Fibroblast of pulmonary artery (primary cell): ENCODE measurements at regions not wholly inside any gene's neighbourhood (a gene's known extent, or its start where the extent isn't known, plus 50 kb on each side); places are given as distances from the start of the nearest gene placed in this dataset.

ENCODE experiments used
- DNase-seq: peaks from one replicate; pipeline ENCODE4 v3.0.0-alpha.2; 2010; ENCODE audit warnings: low read depth
- H3K4me3 ChIP-seq: replicated peaks from 2 replicates; pipeline ENCODE4 v1.5.1; 2011; ENCODE audit warnings: low read depth, mild to moderate bottlenecking, control low read depth, low read length, moderate library complexity
- CTCF ChIP-seq: IDR thresholded peaks from 2 replicates; pipeline ENCODE4 v1.5.1; 2011; ENCODE audit warnings: mild to moderate bottlenecking, control low read depth, low read length, inconsistent platforms; ENCODE audit errors: missing control alignments

GRCh38 chrX:69289793-69290123, 124.5 kb upstream of the PJA1 start:
- no peak overlapping the region for H3K4me3 ChIP-seq
- DNase-seq, result no peak
- no peak for TF ChIP-seq CTCF

DNA sequence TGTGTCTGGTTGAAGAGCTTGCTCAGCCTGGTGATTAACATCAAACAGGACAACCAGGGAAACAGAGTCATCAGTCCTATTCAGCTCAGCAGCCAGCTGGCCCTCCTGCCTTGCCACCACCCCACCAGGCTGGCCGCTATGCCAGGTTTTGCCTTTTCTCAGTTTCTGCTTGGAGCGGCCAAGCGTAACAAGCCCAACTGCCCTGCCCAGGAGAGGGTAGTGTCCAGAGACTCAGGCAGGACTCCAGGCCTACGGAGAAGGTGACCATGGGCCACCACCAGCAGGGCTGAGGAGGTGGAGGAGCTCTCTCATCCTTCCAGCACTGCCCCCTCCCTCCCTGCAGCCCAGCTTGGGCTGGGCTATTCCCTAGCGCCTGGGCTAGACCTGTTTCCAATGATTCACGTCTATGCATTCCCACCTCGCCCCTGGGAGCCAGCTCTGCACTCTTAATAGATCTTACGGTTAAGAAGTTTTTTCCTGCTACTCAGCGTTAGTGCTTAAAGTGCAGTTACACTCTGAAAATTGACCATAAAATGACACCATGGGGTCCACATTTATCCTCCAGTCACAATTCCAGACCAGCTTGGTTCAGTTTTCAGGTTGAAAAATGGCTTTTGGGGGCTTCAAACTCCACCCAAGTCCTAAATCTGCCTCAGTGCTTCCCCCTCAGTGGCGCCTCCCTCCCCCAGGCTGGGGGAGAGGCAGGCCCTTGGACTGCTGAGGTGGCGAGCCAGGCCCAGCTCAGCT, 124.0 kb upstream of the PJA1 start:
- TF ChIP-seq CTCF, result no peak
- no peak overlapping the region for H3K4me3 ChIP-seq
- DNase-seq, result no peak

DNA sequence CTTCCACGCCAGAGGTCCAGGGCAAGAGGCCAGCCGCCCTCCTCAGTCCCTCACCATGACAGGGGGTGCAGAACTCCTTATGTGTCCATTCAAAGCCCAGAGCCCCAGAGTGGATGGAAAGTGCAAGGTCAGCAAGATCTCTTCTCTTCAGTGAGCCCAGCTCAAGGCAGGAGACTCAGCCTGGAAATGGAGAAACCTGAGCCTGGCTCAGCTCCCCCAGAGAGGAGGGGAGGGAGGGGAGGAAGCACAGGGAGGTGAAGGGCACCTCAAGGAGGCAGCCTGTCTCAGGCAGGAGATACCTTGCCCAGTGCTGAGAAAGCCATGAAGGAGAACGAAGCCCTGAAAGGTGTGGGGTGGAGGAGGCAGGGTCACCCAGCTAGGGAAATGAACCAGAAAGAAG, 121.8 kb upstream of the PJA1 start:
- TF ChIP-seq CTCF, result no peak
- no peak overlapping the region for H3K4me3 ChIP-seq
- DNase-seq, result no peak

GRCh38 chrX:69286565-69286906, 121.3 kb upstream of the PJA1 start:
- no peak for TF ChIP-seq CTCF

GRCh38 chrX:69285881-69286564, 120.8 kb upstream of the PJA1 start:
- peak overlapping the region; percentile 52 for H3K4me3 ChIP-seq
- DNase-seq, result peak; percentile 36

More at GRCh38 chrX:69286565-69286906, 121.3 kb upstream of the PJA1 start:
- H3K4me3 ChIP-seq, result no peak overlapping the region
- DNase-seq, result no peak

GRCh38 chrX:69285401-69285877, 120.2 kb upstream of the PJA1 start:
- peak; percentile 11 for DNase-seq
- H3K4me3 ChIP-seq, result peak overlapping the region; percentile 52
- TF ChIP-seq CTCF, result no peak

More at GRCh38 chrX:69285881-69286564, 120.8 kb upstream of the PJA1 start:
- peak; percentile 63 for TF ChIP-seq CTCF
